DND-41 (cell line): ENCODE measurements at regions not wholly inside any gene's neighbourhood (a gene's known extent, or its start where the extent isn't known, plus 50 kb on each side); places are given as distances from the start of the nearest gene placed in this dataset.

Experiments used
- ATAC-seq: fragments of 200-7000 bp; cut with Tn5 transposase; 3 replicates; pipeline ENCODE4 v1.9.1; 2021; ENCODE audit warnings: low read depth; ENCODE audit not compliant: insufficient read depth
- DNase-seq: peaks from one replicate; pipeline ENCODE4 v3.0.0-alpha.2; 2020
- H2AFZ ChIP-seq: 2 replicates; pipeline ENCODE4 v1.6.0; 2012; ENCODE audit warnings: low read depth, low read length
- H3K27ac ChIP-seq: 2 replicates; pipeline ENCODE4 v1.5.1; 2012; ENCODE audit warnings: low read length, inconsistent platforms
- H3K27me3 ChIP-seq: fragments of 200-600 bp; sonication (generic); 2 replicates; pipeline ENCODE4 v1.6.0; 2012; ENCODE audit warnings: low read length, mild to moderate bottlenecking, inconsistent platforms; ENCODE audit not compliant: insufficient read depth, poor library complexity
- H3K36me3 ChIP-seq: 2 replicates; pipeline ENCODE4 v1.5.1; 2012; ENCODE audit warnings: low read length, inconsistent platforms; ENCODE audit not compliant: insufficient read depth
- H3K4me1 ChIP-seq: 2 replicates; pipeline ENCODE4 v1.5.1; 2012; ENCODE audit warnings: mild to moderate bottlenecking, low read length; ENCODE audit not compliant: insufficient read depth
- H3K4me2 ChIP-seq: 2 replicates; pipeline ENCODE4 v1.6.0; 2012; ENCODE audit warnings: mild to moderate bottlenecking, moderate library complexity, low read length, inconsistent platforms; ENCODE audit not compliant: insufficient read depth
- H3K4me3 ChIP-seq, 2 experiments: fragments of 200-600 bp in 1 of 2; shearing (Covaris generic) in 1 of 2; 2 replicates each; pipeline ENCODE4 v1.5.1; 2012 to 2016; ENCODE audit warnings: inconsistent platforms in 2 of 2, low read length in 2 of 2, mild to moderate bottlenecking in 2 of 2, low read depth in 1 of 2, moderate library complexity in 1 of 2
- H3K79me2 ChIP-seq: 2 replicates; pipeline ENCODE4 v1.6.0; 2012; ENCODE audit warnings: low read length, inconsistent platforms; ENCODE audit not compliant: insufficient read depth
- H3K9ac ChIP-seq: 2 replicates; pipeline ENCODE4 v1.6.0; 2012; ENCODE audit warnings: low read depth, mild to moderate bottlenecking, inconsistent platforms, low read length, moderate library complexity
- H3K9me3 ChIP-seq: 2 replicates; pipeline ENCODE4 v1.5.1; 2012; ENCODE audit warnings: low read length, moderate library complexity, mild to moderate bottlenecking, inconsistent platforms; ENCODE audit not compliant: insufficient read depth, severe bottlenecking
- H4K20me1 ChIP-seq: 2 replicates; pipeline ENCODE4 v1.6.0; 2012; ENCODE audit warnings: low read length; ENCODE audit not compliant: insufficient read depth
- CTCF ChIP-seq: IDR thresholded peaks from 2 replicates; pipeline ENCODE4 v1.5.1; 2012; ENCODE audit warnings: borderline replicate concordance, low read length, moderate library complexity, mild to moderate bottlenecking; ENCODE audit not compliant: poor library complexity, severe bottlenecking; ENCODE audit errors: extremely low read depth
- EZH2 ChIP-seq: IDR thresholded peaks from 3 replicates; pipeline ENCODE4 v1.6.1; 2012; ENCODE audit warnings: borderline replicate concordance, low read depth, mild to moderate bottlenecking, moderate library complexity, low read length, inconsistent platforms; ENCODE audit not compliant: severe bottlenecking

- H3K79me2 ChIP-seq, result no peaks in the 10 kb centered on the region
- H3K4me1 ChIP-seq, result no peaks in the 10 kb centered on the region
- no peaks in the 10 kb centered on the region for H3K9me3 ChIP-seq
- ATAC-seq, result no peak
- DNase-seq, result no peak
- no peak overlapping the region for H3K27ac ChIP-seq
- no peaks in the 10 kb centered on the region for H3K36me3 ChIP-seq
- peaks cover 25% of the 10 kb centered on the region for H3K27me3 ChIP-seq
- H3K4me3 ChIP-seq, result no peak overlapping the region
- TF ChIP-seq CTCF, result no peak
- no peaks in the 10 kb centered on the region for H4K20me1 ChIP-seq
- no peak overlapping the region for H2AFZ ChIP-seq
- no peak overlapping the region for H3K9ac ChIP-seq
- no peak overlapping the region for H3K4me2 ChIP-seq
Measured at GRCh38 chr1:47587891-47588582, 150.2 kb downstream of the FOXD2 start.

GRCh38 chr1:47590523-47591225 lies 152.8 kb downstream of the FOXD2 start:
- no peaks in the 10 kb centered on the region; the same call in 1 of the 2 replicates for H4K20me1 ChIP-seq
- H2AFZ ChIP-seq, result no peak overlapping the region
- H3K4me1 ChIP-seq, result no peaks in the 10 kb centered on the region
- no peak overlapping the region for H3K27ac ChIP-seq
- ATAC-seq, result no peak
- no peak overlapping the region for H3K4me2 ChIP-seq
- TF ChIP-seq EZH2 (no peak), CTCF (no peak)
- H3K9me3 ChIP-seq, result no peaks in the 10 kb centered on the region
- no peaks in the 10 kb centered on the region for H3K36me3 ChIP-seq
- no peak overlapping the region for H3K9ac ChIP-seq
- H3K79me2 ChIP-seq, result no peaks in the 10 kb centered on the region
- peaks cover 18% of the 10 kb centered on the region for H3K27me3 ChIP-seq
- H3K4me3 ChIP-seq, result no peak overlapping the region
- no peak for DNase-seq

DNA sequence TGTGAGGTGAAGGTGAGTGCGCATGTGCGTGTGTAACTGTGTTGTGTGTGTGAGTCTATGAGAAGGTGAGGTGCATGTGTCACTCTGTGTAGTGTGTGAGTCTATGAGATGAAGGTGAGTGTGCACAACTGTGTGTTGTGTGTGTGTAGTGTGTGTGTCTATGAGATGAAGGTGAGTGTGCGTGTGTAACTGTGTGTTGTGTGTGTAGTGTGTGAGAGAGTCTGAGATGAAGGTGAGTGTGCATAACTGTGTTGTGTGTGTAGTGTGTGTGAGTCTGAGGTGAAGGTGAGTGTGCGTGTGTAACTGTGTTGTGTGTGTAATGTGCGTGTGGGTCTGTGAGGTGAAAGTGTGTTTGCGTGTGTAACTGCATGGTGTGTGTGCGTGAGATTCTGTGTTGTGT lies 154.0 kb downstream of the FOXD2 start:
- DNase-seq (no peak), ATAC-seq (no peak)
- Histone ChIP-seq H4K20me1 (no peaks in the 10 kb centered on the region; the same call in 1 of the 2 replicates), H3K27ac (no peak overlapping the region), H3K9ac (no peak overlapping the region), H3K4me2 (no peak overlapping the region), H2AFZ (no peak overlapping the region), H3K79me2 (no peaks in the 10 kb centered on the region), H3K9me3 (no peaks in the 10 kb centered on the region), H3K4me3 (no peak overlapping the region), H3K27me3 (peaks cover 18% of the 10 kb centered on the region), H3K4me1 (no peaks in the 10 kb centered on the region), H3K36me3 (no peaks in the 10 kb centered on the region)
- TF ChIP-seq EZH2 (no peak), CTCF (no peak)
